ENCODE measurements at regions not wholly inside any gene's neighbourhood (a gene's known extent, or its start where the extent isn't known, plus 50 kb on each side); places are given as distances from the start of the nearest gene placed in this dataset.
"Not testable (repeated sequence)": the region's sequence is repeated elsewhere in the genome, so short reads cannot be mapped to it uniquely, and the experiment has no call there.

DNA sequence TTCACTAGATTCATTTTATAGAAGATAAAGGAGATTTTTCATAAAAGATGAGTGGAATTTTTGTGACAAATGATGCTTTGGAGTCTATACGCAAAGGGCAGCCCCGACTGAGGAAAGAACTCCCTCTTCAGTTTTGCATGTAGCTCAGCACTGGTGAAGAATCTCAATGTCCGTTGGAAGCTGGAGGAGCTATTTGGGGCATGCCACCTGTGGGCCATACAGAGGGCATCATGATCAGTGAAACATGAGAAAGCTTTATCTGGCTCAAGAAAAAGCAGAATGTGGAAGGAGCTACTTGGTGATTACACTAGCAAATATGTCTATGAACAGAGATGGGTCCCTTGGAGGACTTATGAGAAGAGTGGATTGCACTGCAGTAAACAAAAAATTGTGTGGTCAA is 1359.3 kb downstream of the REEP3 start:
- no peak overlapping the region for H3K4me3 ChIP-seq (ENCODE audit: low read depth, low read length)
- DNase-seq (ENCODE audit: low read depth) = no peak
- TF ChIP-seq, protein P1, sequence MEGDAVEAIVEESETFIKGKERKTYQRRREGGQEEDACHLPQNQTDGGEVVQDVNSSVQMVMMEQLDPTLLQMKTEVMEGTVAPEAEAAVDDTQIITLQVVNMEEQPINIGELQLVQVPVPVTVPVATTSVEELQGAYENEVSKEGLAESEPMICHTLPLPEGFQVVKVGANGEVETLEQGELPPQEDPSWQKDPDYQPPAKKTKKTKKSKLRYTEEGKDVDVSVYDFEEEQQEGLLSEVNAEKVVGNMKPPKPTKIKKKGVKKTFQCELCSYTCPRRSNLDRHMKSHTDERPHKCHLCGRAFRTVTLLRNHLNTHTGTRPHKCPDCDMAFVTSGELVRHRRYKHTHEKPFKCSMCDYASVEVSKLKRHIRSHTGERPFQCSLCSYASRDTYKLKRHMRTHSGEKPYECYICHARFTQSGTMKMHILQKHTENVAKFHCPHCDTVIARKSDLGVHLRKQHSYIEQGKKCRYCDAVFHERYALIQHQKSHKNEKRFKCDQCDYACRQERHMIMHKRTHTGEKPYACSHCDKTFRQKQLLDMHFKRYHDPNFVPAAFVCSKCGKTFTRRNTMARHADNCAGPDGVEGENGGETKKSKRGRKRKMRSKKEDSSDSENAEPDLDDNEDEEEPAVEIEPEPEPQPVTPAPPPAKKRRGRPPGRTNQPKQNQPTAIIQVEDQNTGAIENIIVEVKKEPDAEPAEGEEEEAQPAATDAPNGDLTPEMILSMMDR (IDR thresholded peaks at IDR 0.05; ENCODE audit: insufficient read depth, low read depth, low read length, missing control alignments) = no peak

DNA sequence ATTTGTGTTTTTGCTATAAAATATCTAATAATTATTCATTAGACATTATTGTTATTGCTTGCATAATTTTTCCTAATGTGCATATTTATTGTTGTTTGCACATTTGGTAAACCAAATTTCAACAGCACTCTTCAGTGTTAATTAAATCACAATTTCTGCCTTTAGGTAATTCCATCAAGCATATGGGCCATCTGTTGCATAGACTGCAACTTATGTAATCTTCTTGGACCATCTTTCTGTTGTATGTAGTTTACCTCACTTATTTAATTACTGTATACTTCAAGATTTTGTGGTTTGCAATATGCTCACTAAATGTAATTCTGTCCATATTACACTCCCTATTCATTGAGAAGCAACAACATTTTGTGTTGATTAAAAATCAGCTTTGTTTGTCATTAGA is 1360.1 kb downstream of the REEP3 start:
- DNase-seq (ENCODE audit: low read depth) = no peak
- TF ChIP-seq, protein P1 (IDR thresholded peaks at IDR 0.05; ENCODE audit: insufficient read depth, low read depth, low read length, missing control alignments) = no peak
- no peak overlapping the region for H3K4me3 ChIP-seq (ENCODE audit: low read depth, low read length)

- no peak for DNase-seq (ENCODE audit: low read depth)
- TF ChIP-seq, protein P1 (IDR thresholded peaks at IDR 0.05; ENCODE audit: insufficient read depth, low read depth, low read length, missing control alignments) = no peak
- no peak overlapping the region for H3K4me3 ChIP-seq (ENCODE audit: low read depth, low read length)
These were observed 1375.4 kb downstream of the REEP3 start for GRCh38 chr10:64896582-64896981.

GRCh38 chr10:64906311-64906710 is 1385.1 kb downstream of the REEP3 start:
- not testable (repeated sequence) for DNase-seq (ENCODE audit: low read depth); H3K4me3 ChIP-seq (ENCODE audit: low read depth, low read length)

- not testable (repeated sequence) for H3K4me3 ChIP-seq (ENCODE audit: low read depth, low read length); DNase-seq (ENCODE audit: low read depth)
These were observed 1403.1 kb downstream of the REEP3 start for GRCh38 chr10:64924306-64924705.

GRCh38 chr10:64952042-64952441 is 1430.8 kb downstream of the REEP3 start:
- DNase-seq (ENCODE audit: low read depth) = no peak
- TF ChIP-seq, protein P1 (IDR thresholded peaks at IDR 0.05; ENCODE audit: insufficient read depth, low read depth, low read length, missing control alignments) = no peak
- no peak overlapping the region for H3K4me3 ChIP-seq (ENCODE audit: low read depth, low read length)

DNA sequence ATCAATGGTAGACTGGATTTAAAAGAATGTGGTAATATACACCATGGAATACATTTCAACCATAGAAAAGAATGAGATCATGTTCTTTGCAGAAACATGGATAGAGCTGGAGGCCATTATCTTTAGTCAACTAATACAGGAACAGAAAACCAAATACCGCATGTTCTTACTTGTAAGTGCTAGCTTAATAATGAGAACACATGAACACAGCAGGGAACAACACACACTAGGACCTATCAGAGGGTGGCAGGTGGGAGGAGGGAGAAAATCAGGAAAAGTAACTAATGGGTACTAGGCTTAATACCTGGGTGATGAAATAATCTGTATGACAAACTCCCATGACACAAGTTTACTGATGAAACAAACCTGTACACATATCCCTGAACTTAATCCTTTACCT is 1435.2 kb downstream of the REEP3 start:
- H3K4me3 ChIP-seq (ENCODE audit: low read depth, low read length) = no peak overlapping the region
- TF ChIP-seq, protein P1 (IDR thresholded peaks at IDR 0.05; ENCODE audit: insufficient read depth, low read depth, low read length, missing control alignments) = no peak
- DNase-seq (ENCODE audit: low read depth) = no peak

GRCh38 chr10:64959116-64959515 is 1437.9 kb downstream of the REEP3 start:
- H3K4me3 ChIP-seq (ENCODE audit: low read depth, low read length) = no peak overlapping the region
- TF ChIP-seq, protein P1 (IDR thresholded peaks at IDR 0.05; ENCODE audit: insufficient read depth, low read depth, low read length, missing control alignments) = no peak
- DNase-seq (ENCODE audit: low read depth) = no peak
